ENCODE measurements at regions not wholly inside any gene's neighbourhood (a gene's known extent, or its start where the extent isn't known, plus 50 kb on each side); places are given as distances from the start of the nearest gene placed in this dataset.
"Not testable (repeated sequence)": the region's sequence is repeated elsewhere in the genome, so short reads cannot be mapped to it uniquely, and the experiment has no call there.

DNA sequence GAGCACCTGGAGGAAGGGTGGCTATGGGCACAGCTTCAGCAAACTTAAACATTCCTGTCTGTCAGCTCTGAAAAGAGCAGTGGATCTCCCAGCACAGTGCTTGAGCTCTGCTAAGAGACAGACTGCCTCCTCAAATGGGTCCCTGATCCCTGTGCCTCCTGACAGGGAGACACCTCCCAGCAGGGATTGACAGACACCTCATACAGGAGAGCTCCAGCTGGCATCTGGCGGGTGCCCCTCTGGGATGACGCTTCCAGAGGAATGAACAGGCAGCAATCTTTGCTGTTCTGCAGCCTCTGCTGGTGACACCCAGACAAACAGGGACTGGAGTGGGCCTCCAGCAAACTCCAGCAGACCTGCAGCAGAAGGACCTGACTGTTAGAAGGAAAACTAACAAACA, 307.8 kb downstream of the AGTPBP1 start:
- H3K4me3 ChIP-seq (ENCODE audit: insufficient read depth, low read depth, low read length); dilution Hi-C loops (cut with HindIII; ENCODE audit: low sequenced_read_pairs, unreplicated experiment); H3K4me1 ChIP-seq (ENCODE audit: control insufficient read depth, insufficient read depth, low read length); H3K27me3 ChIP-seq (ENCODE audit: control insufficient read depth, insufficient read depth, low read length); H2AK5ac ChIP-seq (ENCODE audit: low read depth, low read length); intact Hi-C loops (cut with micrococcal nuclease); H4K20me1 ChIP-seq (ENCODE audit: insufficient read depth, low read length); H4K5ac ChIP-seq (ENCODE audit: low read depth, low read length); in situ Hi-C loops (cut with MboI; ENCODE audit: low sequenced_read_pairs); H3K14ac ChIP-seq (replicated peaks; ENCODE audit: low read depth, low read length); H2BK120ac ChIP-seq (ENCODE audit: low read depth, low read length); H4K8ac ChIP-seq (ENCODE audit: low read depth in 2 of 2, low read length in 2 of 2); H3K18ac ChIP-seq (ENCODE audit: low read depth, low read length); H3K4ac ChIP-seq (ENCODE audit: low read depth, low read length); H3K9me1 ChIP-seq (ENCODE audit: insufficient read depth, low read length); H3K4me2 ChIP-seq (ENCODE audit: low read depth, low read length); H3K56ac ChIP-seq (ENCODE audit: extremely low read depth, insufficient read depth, low read length); H2AFZ ChIP-seq (replicated peaks; ENCODE audit: low read length, poor library complexity); H3K9ac ChIP-seq (ENCODE audit: low read depth, low read length); H3K79me1 ChIP-seq (ENCODE audit: low read depth in 1 of 2, low read length in 2 of 2); ATAC-seq (ENCODE audit: low read depth); DNase-seq; POLR2A ChIA-PET (ENCODE audit: unreplicated experiment); CTCF ChIA-PET; H3K23ac ChIP-seq (ENCODE audit: low read depth, low read length); BruUV-seq (replicated peaks); H3K36me3 ChIP-seq (ENCODE audit: control insufficient read depth, insufficient read depth, low read length); H2BK15ac ChIP-seq (ENCODE audit: low read depth, low read length); H4K91ac ChIP-seq (ENCODE audit: insufficient read depth, low read depth, low read length); H2AK9ac ChIP-seq (replicated peaks; ENCODE audit: low read depth, low read length, poor library complexity); H2BK20ac ChIP-seq (ENCODE audit: low read depth, low read length); H2BK5ac ChIP-seq (ENCODE audit: low read depth, low read length, poor library complexity, severe bottlenecking); H3K27ac ChIP-seq (ENCODE audit: insufficient read depth, low read length): not testable (repeated sequence)
- no CpG with 5 or more reads among the region's 2 CpGs for WGBS, 2 experiments (ENCODE audit: extremely low coverage in 2 of 2, insufficient read length in 1 of 2)
- H3K9me3 ChIP-seq (ENCODE audit: control insufficient read depth, insufficient read depth, low read length): peaks cover 21% of the 10 kb centered on the region; the same call in 1 of the 2 replicates

- H3K36me3 ChIP-seq (ENCODE audit: control insufficient read depth, insufficient read depth, low read length); H3K14ac ChIP-seq (replicated peaks; ENCODE audit: low read depth, low read length); H3K4me3 ChIP-seq (ENCODE audit: insufficient read depth, low read depth, low read length); BruUV-seq (replicated peaks); dilution Hi-C loops (cut with HindIII; ENCODE audit: low sequenced_read_pairs, unreplicated experiment); H2AK9ac ChIP-seq (replicated peaks; ENCODE audit: low read depth, low read length, poor library complexity); H2BK5ac ChIP-seq (ENCODE audit: low read depth, low read length, poor library complexity, severe bottlenecking); H3K27ac ChIP-seq (ENCODE audit: insufficient read depth, low read length); ATAC-seq (ENCODE audit: low read depth); H4K8ac ChIP-seq (ENCODE audit: low read depth in 2 of 2, low read length in 2 of 2); H2BK20ac ChIP-seq (ENCODE audit: low read depth, low read length); CTCF ChIA-PET; H2AK5ac ChIP-seq (ENCODE audit: low read depth, low read length); H3K4me2 ChIP-seq (ENCODE audit: low read depth, low read length); H3K27me3 ChIP-seq (ENCODE audit: control insufficient read depth, insufficient read depth, low read length); H2AFZ ChIP-seq (replicated peaks; ENCODE audit: low read length, poor library complexity); H3K23ac ChIP-seq (ENCODE audit: low read depth, low read length); H3K9ac ChIP-seq (ENCODE audit: low read depth, low read length); H3K4ac ChIP-seq (ENCODE audit: low read depth, low read length); DNase-seq; H3K9me1 ChIP-seq (ENCODE audit: insufficient read depth, low read length); H3K79me1 ChIP-seq (ENCODE audit: low read depth in 1 of 2, low read length in 2 of 2); POLR2A ChIA-PET (ENCODE audit: unreplicated experiment); H3K18ac ChIP-seq (ENCODE audit: low read depth, low read length); intact Hi-C loops (cut with micrococcal nuclease); H3K4me1 ChIP-seq (ENCODE audit: control insufficient read depth, insufficient read depth, low read length); H2BK15ac ChIP-seq (ENCODE audit: low read depth, low read length); H4K5ac ChIP-seq (ENCODE audit: low read depth, low read length); in situ Hi-C loops (cut with MboI; ENCODE audit: low sequenced_read_pairs); H4K91ac ChIP-seq (ENCODE audit: insufficient read depth, low read depth, low read length); H2BK120ac ChIP-seq (ENCODE audit: low read depth, low read length); H4K20me1 ChIP-seq (ENCODE audit: insufficient read depth, low read length); H3K56ac ChIP-seq (ENCODE audit: extremely low read depth, insufficient read depth, low read length): not testable (repeated sequence)
- peaks cover 25% of the 10 kb centered on the region for H3K9me3 ChIP-seq (ENCODE audit: control insufficient read depth, insufficient read depth, low read length)
- WGBS, 2 experiments (ENCODE audit: extremely low coverage in 2 of 2, insufficient read length in 1 of 2): no CpG with 5 or more reads among the region's 3 CpGs
Observed at GRCh38 chr9:85433551-85433950, 308.2 kb downstream of the AGTPBP1 start.
